HEK293T (cell line): ENCODE measurements at regions not wholly inside any gene's neighbourhood (a gene's known extent, or its start where the extent isn't known, plus 50 kb on each side); places are given as distances from the start of the nearest gene placed in this dataset.

Source experiments
- ARNT ChIP-seq: fragments of 450-650 bp; IDR thresholded peaks from 2 replicates; pipeline ENCODE4 v1.6.1; 2017; ENCODE audit warnings: mild to moderate bottlenecking
- BHLHE40 ChIP-seq: fragments of 450-650 bp; IDR thresholded peaks from 2 replicates; pipeline ENCODE4 v1.6.1; 2016; ENCODE audit warnings: mild to moderate bottlenecking, moderate library complexity, borderline replicate concordance
- CTBP1 ChIP-seq: fragments of 450-650 bp; IDR thresholded peaks from 2 replicates; pipeline ENCODE4 v1.6.1; 2016; ENCODE audit warnings: borderline replicate concordance
- FOXM1 ChIP-seq: fragments of 450-650 bp; IDR thresholded peaks from 2 replicates; pipeline ENCODE4 v1.6.1; 2017; ENCODE audit warnings: mild to moderate bottlenecking, borderline replicate concordance
- NFRKB ChIP-seq: fragments of 450-650 bp; IDR thresholded peaks from 2 replicates; pipeline ENCODE4 v1.6.1; 2016; ENCODE audit warnings: mild to moderate bottlenecking, moderate library complexity

GRCh38 chr14:97538749-97539410, 741.7 kb downstream of the VRK1 start:
- TF ChIP-seq CTBP1, result no peak
- TF ChIP-seq ARNT, result no peak
- TF ChIP-seq FOXM1, result no peak
- no peak for TF ChIP-seq NFRKB
- no peak for TF ChIP-seq BHLHE40
